ENCODE measurements at regions not wholly inside any gene's neighbourhood (a gene's known extent, or its start where the extent isn't known, plus 50 kb on each side); places are given as distances from the start of the nearest gene placed in this dataset.

GRCh38 chr1:105636052-105636451 lies 1420.4 kb upstream of the PRMT6 start:
- POLR2A ChIA-PET (ENCODE audit: low non-redundant PET): no interaction called here
- no peaks in the 10 kb centered on the region for H3K36me3 ChIP-seq (ENCODE audit: insufficient read depth, low read length, poor library complexity, severe bottlenecking)
- no peak overlapping the region for H3K4me3 ChIP-seq (ENCODE audit: low read depth, low read length, poor library complexity, severe bottlenecking)
- TF ChIP-seq, protein P1, sequence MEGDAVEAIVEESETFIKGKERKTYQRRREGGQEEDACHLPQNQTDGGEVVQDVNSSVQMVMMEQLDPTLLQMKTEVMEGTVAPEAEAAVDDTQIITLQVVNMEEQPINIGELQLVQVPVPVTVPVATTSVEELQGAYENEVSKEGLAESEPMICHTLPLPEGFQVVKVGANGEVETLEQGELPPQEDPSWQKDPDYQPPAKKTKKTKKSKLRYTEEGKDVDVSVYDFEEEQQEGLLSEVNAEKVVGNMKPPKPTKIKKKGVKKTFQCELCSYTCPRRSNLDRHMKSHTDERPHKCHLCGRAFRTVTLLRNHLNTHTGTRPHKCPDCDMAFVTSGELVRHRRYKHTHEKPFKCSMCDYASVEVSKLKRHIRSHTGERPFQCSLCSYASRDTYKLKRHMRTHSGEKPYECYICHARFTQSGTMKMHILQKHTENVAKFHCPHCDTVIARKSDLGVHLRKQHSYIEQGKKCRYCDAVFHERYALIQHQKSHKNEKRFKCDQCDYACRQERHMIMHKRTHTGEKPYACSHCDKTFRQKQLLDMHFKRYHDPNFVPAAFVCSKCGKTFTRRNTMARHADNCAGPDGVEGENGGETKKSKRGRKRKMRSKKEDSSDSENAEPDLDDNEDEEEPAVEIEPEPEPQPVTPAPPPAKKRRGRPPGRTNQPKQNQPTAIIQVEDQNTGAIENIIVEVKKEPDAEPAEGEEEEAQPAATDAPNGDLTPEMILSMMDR (conservative IDR thresholded peaks at IDR 0.05; ENCODE audit: low read depth, low read length): no peak
- TF ChIP-seq EZH2 (IDR thresholded peaks at IDR 0.05; ENCODE audit: borderline replicate concordance, low read depth, low read length, poor library complexity, severe bottlenecking): no peak
- no peak overlapping the region for H3K27ac ChIP-seq (ENCODE audit: low read depth, low read length, poor library complexity, severe bottlenecking)
- BruUV-seq (replicated peaks): no TSS peak
- intact Hi-C loops (cut with micrococcal nuclease; ENCODE audit: unreplicated experiment): no loop called here
- CTCF ChIA-PET: no interaction called here
- H3K9me3 ChIP-seq (ENCODE audit: low read depth, low read length, poor library complexity, severe bottlenecking): no peaks in the 10 kb centered on the region
- no peaks in the 10 kb centered on the region for H3K27me3 ChIP-seq (replicated peaks; ENCODE audit: insufficient read depth, low read depth, low read length, poor library complexity)
- DNase-seq (ENCODE audit: low spot score): no peak
- no peaks in the 10 kb centered on the region for H3K4me1 ChIP-seq (ENCODE audit: insufficient read depth, low read length, poor library complexity, severe bottlenecking)

DNA sequence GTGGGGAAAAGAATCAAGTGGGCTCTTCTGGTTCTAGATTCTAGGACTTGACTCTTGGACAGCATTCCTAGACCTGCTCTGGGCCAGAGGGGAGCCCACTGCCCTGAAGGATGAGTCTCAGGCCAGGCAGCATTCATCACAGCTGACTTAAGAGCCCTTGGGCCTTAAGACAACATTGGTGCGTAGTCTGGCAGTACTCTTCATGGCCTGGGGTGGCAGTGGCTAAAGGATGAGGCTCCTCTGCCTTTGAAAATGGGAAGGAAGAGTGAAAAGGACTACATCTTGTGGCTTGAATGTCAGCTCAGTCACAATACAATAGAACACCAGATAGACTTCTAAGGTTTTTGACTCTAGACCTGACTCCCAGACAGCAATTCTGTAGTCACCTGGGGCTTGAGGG lies 1415.1 kb upstream of the PRMT6 start:
- TF ChIP-seq, protein P1 (conservative IDR thresholded peaks at IDR 0.05; ENCODE audit: low read depth, low read length): no peak
- TF ChIP-seq EZH2 (IDR thresholded peaks at IDR 0.05; ENCODE audit: borderline replicate concordance, low read depth, low read length, poor library complexity, severe bottlenecking): no peak
- no peaks in the 10 kb centered on the region for H3K27me3 ChIP-seq (replicated peaks; ENCODE audit: insufficient read depth, low read depth, low read length, poor library complexity)
- ChIA-PET CTCF (no interaction called here), POLR2A (ENCODE audit: low non-redundant PET) (no interaction called here)
- no peak overlapping the region for H3K4me3 ChIP-seq (ENCODE audit: low read depth, low read length, poor library complexity, severe bottlenecking)
- intact Hi-C loops (cut with micrococcal nuclease; ENCODE audit: unreplicated experiment): no loop called here
- no TSS peak for BruUV-seq (replicated peaks)
- DNase-seq (ENCODE audit: low spot score): no peak
- no peak overlapping the region for H3K27ac ChIP-seq (ENCODE audit: low read depth, low read length, poor library complexity, severe bottlenecking)
- no peaks in the 10 kb centered on the region for H3K4me1 ChIP-seq (ENCODE audit: insufficient read depth, low read length, poor library complexity, severe bottlenecking)
- no peaks in the 10 kb centered on the region for H3K36me3 ChIP-seq (ENCODE audit: insufficient read depth, low read length, poor library complexity, severe bottlenecking)
- H3K9me3 ChIP-seq (ENCODE audit: low read depth, low read length, poor library complexity, severe bottlenecking): no peaks in the 10 kb centered on the region

GRCh38 chr1:105652109-105652508 lies 1404.4 kb upstream of the PRMT6 start:
- POLR2A ChIA-PET (ENCODE audit: low non-redundant PET): no interaction called here

More at GRCh38 chr1:105652109-105652508, 1404.4 kb upstream of the PRMT6 start:
- Histone ChIP-seq H3K36me3 (ENCODE audit: insufficient read depth, low read length, poor library complexity, severe bottlenecking) (no peaks in the 10 kb centered on the region), H3K27ac (ENCODE audit: low read depth, low read length, poor library complexity, severe bottlenecking) (no peak overlapping the region), H3K4me1 (ENCODE audit: insufficient read depth, low read length, poor library complexity, severe bottlenecking) (no peaks in the 10 kb centered on the region), H3K4me3 (ENCODE audit: low read depth, low read length, poor library complexity, severe bottlenecking) (no peak overlapping the region), H3K9me3 (ENCODE audit: low read depth, low read length, poor library complexity, severe bottlenecking) (no peaks in the 10 kb centered on the region), H3K27me3 (replicated peaks; ENCODE audit: insufficient read depth, low read depth, low read length, poor library complexity) (no peaks in the 10 kb centered on the region)
- DNase-seq (ENCODE audit: low spot score): no peak
- intact Hi-C loops (cut with micrococcal nuclease; ENCODE audit: unreplicated experiment): no loop called here
- no TSS peak for BruUV-seq (replicated peaks)
- CTCF ChIA-PET: no interaction called here
- no peak for TF ChIP-seq EZH2 (IDR thresholded peaks at IDR 0.05; ENCODE audit: borderline replicate concordance, low read depth, low read length, poor library complexity, severe bottlenecking)
- TF ChIP-seq, protein P1 (conservative IDR thresholded peaks at IDR 0.05; ENCODE audit: low read depth, low read length): no peak

All from A673 (cell line).